GM12878 (cell line): ENCODE measurements at regions not wholly inside any gene's neighbourhood (a gene's known extent, or its start where the extent isn't known, plus 50 kb on each side); places are given as distances from the start of the nearest gene placed in this dataset.

ENCODE experiments used
- ATAC-seq: fragments of 200-7000 bp; cut with Tn5 transposase; 3 replicates; pipeline ENCODE4 v1.9.1; 2020; ENCODE audit warnings: mild to moderate bottlenecking, moderate library complexity
- BruUV-seq: library from RNA; stranded (reverse); fragments of 400-500 nt; replicated peaks from 2 replicates; lab custom pipeline; 2021; lab: Mats Ljungman, UMichigan
- CTCF ChIA-PET: fragments of 300-600 bp; sonication (Branson Sonifier 250); formaldehyde crosslinking; extraction: SDS; loops from one replicate; lab custom pipeline; 2021; ENCODE audit warnings: inconsistent platforms; lab: Yijun Ruan, JAX
- POLR2A ChIA-PET: fragments of 350-600 bp; formaldehyde crosslinking; extraction: SDS; loops from one replicate; lab custom pipeline; 2021; ENCODE audit warnings: inconsistent platforms; lab: Charles Lee
- RAD21 ChIA-PET: fragments of 300-600 bp; sonication (Branson Sonifier 250); formaldehyde crosslinking; loops from one replicate; lab custom pipeline; 2023; ENCODE audit warnings: antibody characterized with exemption; ENCODE audit not compliant: unreplicated experiment; lab: Charles Lee
- SMC1A ChIA-PET: fragments of 300-600 bp; sonication (Branson Sonifier 250); formaldehyde crosslinking; loops from one replicate; lab custom pipeline; 2023; ENCODE audit not compliant: unreplicated experiment, uncharacterized antibody; lab: Charles Lee
- DNase-seq: peaks from one replicate; pipeline ENCODE4 v3.0.0-alpha.2; 2011; ENCODE audit warnings: low read depth, low spot score
- FAIRE-seq: peaks from 3 replicates; lab custom pipeline; 2011; peaks lifted over from hg19 to GRCh38; lab: Jason Lieb, UNC
- H2AFZ ChIP-seq: 2 replicates; pipeline ENCODE4 v1.6.0; 2011; ENCODE audit warnings: low read depth, low read length, control low read depth; ENCODE audit not compliant: control insufficient read depth
- H3K27ac ChIP-seq: 2 replicates; pipeline ENCODE4 v1.5.1; 2011; ENCODE audit warnings: control low read depth; ENCODE audit not compliant: control insufficient read depth, insufficient read depth
- H3K27me3 ChIP-seq, 2 experiments: replicated peaks in 1 of 2; 2 replicates each; pipeline versions ENCODE4 v1.6.0 to v1.6.1; 2011; ENCODE audit warnings: low read length in 1 of 2; ENCODE audit not compliant: control insufficient read depth in 2 of 2, insufficient read depth in 2 of 2
- H3K36me3 ChIP-seq, 2 experiments: 2 replicates each; pipeline ENCODE4 v1.5.1; 2011; ENCODE audit warnings: low read length in 1 of 2; ENCODE audit not compliant: control insufficient read depth in 2 of 2, insufficient read depth in 2 of 2
- H3K4me1 ChIP-seq: 2 replicates; pipeline ENCODE4 v1.6.1; 2011; ENCODE audit warnings: mild to moderate bottlenecking, low read length, moderate library complexity, mixed read lengths; ENCODE audit not compliant: control insufficient read depth, insufficient read depth
- H3K4me2 ChIP-seq: 2 replicates; pipeline ENCODE4 v1.6.0; 2011; ENCODE audit warnings: control low read depth; ENCODE audit not compliant: control insufficient read depth, insufficient read depth
- H3K4me3 ChIP-seq: fragments of 200-600 bp; sonication (generic); 2 replicates; pipeline ENCODE4 v1.5.1; 2016
- H3K79me2 ChIP-seq: 2 replicates; pipeline ENCODE4 v1.6.0; 2011; ENCODE audit warnings: low read length; ENCODE audit not compliant: control insufficient read depth, insufficient read depth
- H3K9ac ChIP-seq: 2 replicates; pipeline ENCODE4 v1.8.0; 2011; ENCODE audit warnings: low read length, control low read depth, mixed read lengths; ENCODE audit not compliant: control insufficient read depth, insufficient read depth
- H3K9me3 ChIP-seq: replicated peaks from 3 replicates; pipeline ENCODE4 v1.5.1; 2011; ENCODE audit warnings: mild to moderate bottlenecking, low read length; ENCODE audit not compliant: control insufficient read depth, insufficient read depth
- H4K20me1 ChIP-seq: 2 replicates; pipeline ENCODE4 v1.6.0; 2011; ENCODE audit not compliant: control insufficient read depth, insufficient read depth
- CBX5 ChIP-seq: sonication (generic); IDR thresholded peaks from 2 replicates; pipeline ENCODE4 v1.6.1; 2016; ENCODE audit warnings: low read depth, moderate library complexity, mild to moderate bottlenecking, inconsistent platforms
- DPF2 ChIP-seq: fragments of 450-650 bp; IDR thresholded peaks from 2 replicates; pipeline ENCODE4 v1.6.1; 2017; ENCODE audit warnings: mild to moderate bottlenecking
- RELA ChIP-seq: fragments of 450-650 bp; IDR thresholded peaks from 2 replicates; pipeline ENCODE4 v1.8.0; 2014; ENCODE audit warnings: borderline replicate concordance; ENCODE audit not compliant: partially characterized antibody
- SIN3A ChIP-seq: IDR thresholded peaks from 2 replicates; pipeline ENCODE4 v1.6.1; 2012; ENCODE audit warnings: low read depth, low read length, improper control_type of control experiment
- SRF ChIP-seq, 2 experiments: IDR thresholded peaks; 2 replicates each; pipeline ENCODE4 v1.6.1; 2011; ENCODE audit warnings: low read depth in 2 of 2, low read length in 2 of 2, mild to moderate bottlenecking in 1 of 2, moderate library complexity in 1 of 2
- ZNF24 ChIP-seq: fragments of 450-650 bp; IDR thresholded peaks from 2 replicates; pipeline ENCODE4 v1.6.1; 2017; ENCODE audit warnings: antibody characterized with exemption, mild to moderate bottlenecking
- WGBS: methylation state at CpG from one replicate; pipeline ENCODE4 v1.1.6; 2016; ENCODE audit warnings: low lambda C conversion rate; ENCODE audit not compliant: insufficient replicate concordance, insufficient coverage; ENCODE audit errors: missing lambda C conversion rate; 5-methylcytosine and 5-hydroxymethylcytosine counted together
- in situ Hi-C: fragments of 300-500 bp; cut with MboI; formaldehyde crosslinking; loops from 9 replicates; pipeline ENCODE4 v1.14.3; 2018; ENCODE audit warnings: mixed read lengths
- intact Hi-C: fragments of 100-400 bp; cut with micrococcal nuclease; formaldehyde crosslinking; loops from one replicate; pipeline ENCODE4 v1.14.2; 2022; ENCODE audit not compliant: unreplicated experiment
- TF ChIP-seq, protein P1 (sequence below): IDR thresholded peaks from 2 replicates; pipeline ENCODE4 v1.6.1; 2011; ENCODE audit warnings: borderline replicate concordance, low read depth, mild to moderate bottlenecking, moderate library complexity, low read length; ENCODE audit not compliant: insufficient read depth, poor library complexity, severe bottlenecking
- TF ChIP-seq, protein P2 (sequence below), 3 experiments: IDR thresholded peaks in 2 of 3; conservative IDR thresholded peaks in 1 of 3; 2 replicates each; pipeline ENCODE4 v1.5.1; 2011; ENCODE audit warnings: low read depth in 3 of 3, low read length in 3 of 3, mild to moderate bottlenecking in 3 of 3, control low read depth in 2 of 3, moderate library complexity in 2 of 3, inconsistent platforms in 1 of 3, mixed read lengths in 1 of 3; ENCODE audit not compliant: control insufficient read depth in 2 of 3, insufficient read depth in 1 of 3; ENCODE audit errors: extremely low read depth in 1 of 3

DNA sequence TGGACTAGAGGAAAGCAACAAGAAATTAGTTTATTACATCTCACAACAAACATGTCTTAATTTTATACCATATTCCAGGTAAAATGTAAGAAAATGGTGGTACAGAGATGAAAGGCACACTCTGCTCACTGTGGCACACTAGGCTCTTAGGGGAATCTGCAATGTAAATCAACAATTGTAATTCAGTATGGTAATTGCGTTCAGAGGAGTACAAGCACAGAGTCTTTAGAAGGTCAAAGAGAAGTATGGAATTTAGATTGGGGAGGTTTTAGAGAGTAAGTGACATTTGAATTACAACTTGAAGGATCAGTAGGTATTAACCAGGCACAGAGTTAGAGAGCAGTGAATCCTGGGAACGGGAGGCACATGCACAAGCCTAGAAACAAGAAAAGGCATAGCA, 694.0 kb upstream of the USP15 start (continued):
- TF ChIP-seq CBX5: no peak

DNA sequence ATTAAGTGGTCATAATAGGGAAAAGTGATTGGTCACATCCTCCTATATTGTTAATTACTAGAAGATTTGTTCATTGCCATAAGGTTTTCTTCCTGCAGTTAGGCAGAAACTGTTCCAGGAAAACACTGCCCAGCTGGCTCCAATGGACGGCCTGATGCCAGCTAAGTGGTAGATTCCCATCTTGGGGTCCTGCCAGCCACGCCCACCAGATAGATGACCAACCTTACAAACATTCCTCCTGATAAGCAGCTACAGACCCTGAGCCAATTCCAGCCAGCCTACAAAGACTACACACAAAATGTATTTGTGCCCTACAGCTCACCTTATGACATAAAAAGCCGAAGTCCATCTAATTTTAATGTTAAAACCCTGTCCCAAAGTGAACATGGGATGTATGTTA, 685.9 kb upstream of the USP15 start:
- Histone ChIP-seq H3K9me3 (no peaks in the 10 kb centered on the region), H3K9ac (no peak overlapping the region), H2AFZ (no peak overlapping the region), H3K4me1 (no peaks in the 10 kb centered on the region), H3K36me3 (no peaks in the 10 kb centered on the region), H3K27me3 (no peaks in the 10 kb centered on the region), H3K79me2 (no peaks in the 10 kb centered on the region), H3K4me2 (no peak overlapping the region), H4K20me1 (no peaks in the 10 kb centered on the region), H3K4me3 (no peak overlapping the region), H3K27ac (no peak overlapping the region)
- no TSS peak for BruUV-seq
- WGBS: 1% methylated on average over 3 of the region's 3 CpGs
- ATAC-seq (no peak), FAIRE-seq (no peak), DNase-seq (no peak)
- RAD21 ChIA-PET: no interaction called here
- TF ChIP-seq, protein P1, sequence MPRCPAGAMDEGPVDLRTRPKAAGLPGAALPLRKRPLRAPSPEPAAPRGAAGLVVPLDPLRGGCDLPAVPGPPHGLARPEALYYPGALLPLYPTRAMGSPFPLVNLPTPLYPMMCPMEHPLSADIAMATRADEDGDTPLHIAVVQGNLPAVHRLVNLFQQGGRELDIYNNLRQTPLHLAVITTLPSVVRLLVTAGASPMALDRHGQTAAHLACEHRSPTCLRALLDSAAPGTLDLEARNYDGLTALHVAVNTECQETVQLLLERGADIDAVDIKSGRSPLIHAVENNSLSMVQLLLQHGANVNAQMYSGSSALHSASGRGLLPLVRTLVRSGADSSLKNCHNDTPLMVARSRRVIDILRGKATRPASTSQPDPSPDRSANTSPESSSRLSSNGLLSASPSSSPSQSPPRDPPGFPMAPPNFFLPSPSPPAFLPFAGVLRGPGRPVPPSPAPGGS: no peak
- no peak for TF ChIP-seq RELA
- TF ChIP-seq DPF2: no peak
- TF ChIP-seq SRF (IDR thresholded peaks at IDR 0.05; ENCODE audit: low read depth in 2 of 2, low read length in 2 of 2): no peak
- TF ChIP-seq, protein P2, sequence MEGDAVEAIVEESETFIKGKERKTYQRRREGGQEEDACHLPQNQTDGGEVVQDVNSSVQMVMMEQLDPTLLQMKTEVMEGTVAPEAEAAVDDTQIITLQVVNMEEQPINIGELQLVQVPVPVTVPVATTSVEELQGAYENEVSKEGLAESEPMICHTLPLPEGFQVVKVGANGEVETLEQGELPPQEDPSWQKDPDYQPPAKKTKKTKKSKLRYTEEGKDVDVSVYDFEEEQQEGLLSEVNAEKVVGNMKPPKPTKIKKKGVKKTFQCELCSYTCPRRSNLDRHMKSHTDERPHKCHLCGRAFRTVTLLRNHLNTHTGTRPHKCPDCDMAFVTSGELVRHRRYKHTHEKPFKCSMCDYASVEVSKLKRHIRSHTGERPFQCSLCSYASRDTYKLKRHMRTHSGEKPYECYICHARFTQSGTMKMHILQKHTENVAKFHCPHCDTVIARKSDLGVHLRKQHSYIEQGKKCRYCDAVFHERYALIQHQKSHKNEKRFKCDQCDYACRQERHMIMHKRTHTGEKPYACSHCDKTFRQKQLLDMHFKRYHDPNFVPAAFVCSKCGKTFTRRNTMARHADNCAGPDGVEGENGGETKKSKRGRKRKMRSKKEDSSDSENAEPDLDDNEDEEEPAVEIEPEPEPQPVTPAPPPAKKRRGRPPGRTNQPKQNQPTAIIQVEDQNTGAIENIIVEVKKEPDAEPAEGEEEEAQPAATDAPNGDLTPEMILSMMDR (IDR thresholded peaks at IDR 0.05 in 2 of 3, conservative IDR thresholded peaks at IDR 0.05 in 1 of 3; ENCODE audit: control insufficient read depth in 2 of 3, extremely low read depth in 1 of 3, insufficient read depth in 1 of 3, low read depth in 3 of 3, low read length in 3 of 3): no peak
- TF ChIP-seq SIN3A: no peak
- TF ChIP-seq ZNF24: no peak
- SMC1A ChIA-PET: no interaction called here
- CTCF ChIA-PET: no interaction called here
- POLR2A ChIA-PET: no interaction called here
- intact Hi-C loops (no loop called here), in situ Hi-C loops (no loop called here)
